Neural progenitor cell (in vitro differentiated cells): ENCODE measurements at regions not wholly inside any gene's neighbourhood (a gene's known extent, or its start where the extent isn't known, plus 50 kb on each side); places are given as distances from the start of the nearest gene placed in this dataset.

ENCODE experiments used
- DNase-seq: peaks from one replicate; pipeline ENCODE4 v3.0.0-alpha.2; 2016; ENCODE audit warnings: low spot score
- H2AFZ ChIP-seq: fragments of 200-600 bp; sonication (generic); replicated peaks from 2 replicates; pipeline ENCODE4 v1.6.1; 2016; ENCODE audit warnings: antibody characterized with exemption
- H3F3A ChIP-seq: fragments of 200-600 bp; sonication (generic); 2 replicates; pipeline ENCODE4 v1.6.1; 2016; ENCODE audit warnings: antibody characterized with exemption, low read depth
- H3K27ac ChIP-seq: fragments of 200-600 bp; sonication (generic); 2 replicates; pipeline ENCODE4 v1.5.1; 2016; ENCODE audit warnings: mild to moderate bottlenecking
- H3K27me3 ChIP-seq: fragments of 200-600 bp; sonication (generic); 2 replicates; pipeline ENCODE4 v1.6.1; 2016; ENCODE audit warnings: mild to moderate bottlenecking, moderate library complexity
- H3K36me3 ChIP-seq: fragments of 200-600 bp; sonication (generic); 2 replicates; pipeline ENCODE4 v1.5.1; 2016
- H3K4me1 ChIP-seq: fragments of 200-600 bp; sonication (generic); 2 replicates; pipeline ENCODE4 v1.6.1; 2016; ENCODE audit warnings: mixed run types
- H3K4me2 ChIP-seq: fragments of 200-600 bp; sonication (generic); 2 replicates; pipeline ENCODE4 v1.6.1; 2016
- H3K4me3 ChIP-seq: fragments of 200-600 bp; sonication (generic); 2 replicates; pipeline ENCODE4 v1.5.1; 2016
- H3K79me2 ChIP-seq: fragments of 200-600 bp; sonication (generic); 2 replicates; pipeline ENCODE4 v1.6.1; 2016; ENCODE audit warnings: low read depth
- H3K9ac ChIP-seq: fragments of 200-600 bp; sonication (generic); 2 replicates; pipeline ENCODE4 v1.6.1; 2016
- H3K9me3 ChIP-seq: fragments of 200-600 bp; sonication (generic); 2 replicates; pipeline ENCODE4 v1.5.1; 2016; ENCODE audit warnings: low read depth
- H4K20me1 ChIP-seq: fragments of 200-600 bp; sonication (generic); 2 replicates; pipeline ENCODE4 v1.6.1; 2016; ENCODE audit warnings: low read depth
- H3K27ac Mint-ChIP-seq: 3 replicates; pipeline ENCODE4 v1.8.0; 2021; ENCODE audit warnings: mixed read lengths
- H3K27me3 Mint-ChIP-seq: 2 replicates; pipeline ENCODE4 v1.8.0; 2022; ENCODE audit warnings: low read depth, mild to moderate bottlenecking, inconsistent platforms, moderate library complexity, mixed read lengths; ENCODE audit not compliant: insufficient read depth
- H3K36me3 Mint-ChIP-seq: 3 replicates; pipeline ENCODE4 v1.8.0; 2021; ENCODE audit warnings: mixed read lengths
- H3K4me1 Mint-ChIP-seq: 3 replicates; pipeline ENCODE4 v1.8.0; 2021; ENCODE audit warnings: mixed read lengths
- H3K4me3 Mint-ChIP-seq: 3 replicates; pipeline ENCODE4 v1.8.0; 2021; ENCODE audit warnings: mild to moderate bottlenecking, moderate library complexity, mixed read lengths
- H3K9me3 Mint-ChIP-seq: 3 replicates; pipeline ENCODE4 v1.8.0; 2020; ENCODE audit warnings: mixed read lengths
- EZH2 ChIP-seq: fragments of 200-600 bp; sonication (generic); IDR thresholded peaks from 2 replicates; pipeline ENCODE4 v1.6.1; 2017; ENCODE audit warnings: antibody characterized with exemption, mild to moderate bottlenecking, moderate library complexity
- EZH2phosphoT487 ChIP-seq: fragments of 200-600 bp; sonication (generic); IDR thresholded peaks from 2 replicates; pipeline ENCODE4 v1.6.1; 2017; ENCODE audit warnings: antibody characterized with exemption
- TF ChIP-seq, protein P1 (sequence below): fragments of 200-600 bp; sonication (generic); IDR thresholded peaks from 2 replicates; pipeline ENCODE4 v1.5.1; 2017; ENCODE audit warnings: antibody characterized with exemption, mild to moderate bottlenecking

DNA sequence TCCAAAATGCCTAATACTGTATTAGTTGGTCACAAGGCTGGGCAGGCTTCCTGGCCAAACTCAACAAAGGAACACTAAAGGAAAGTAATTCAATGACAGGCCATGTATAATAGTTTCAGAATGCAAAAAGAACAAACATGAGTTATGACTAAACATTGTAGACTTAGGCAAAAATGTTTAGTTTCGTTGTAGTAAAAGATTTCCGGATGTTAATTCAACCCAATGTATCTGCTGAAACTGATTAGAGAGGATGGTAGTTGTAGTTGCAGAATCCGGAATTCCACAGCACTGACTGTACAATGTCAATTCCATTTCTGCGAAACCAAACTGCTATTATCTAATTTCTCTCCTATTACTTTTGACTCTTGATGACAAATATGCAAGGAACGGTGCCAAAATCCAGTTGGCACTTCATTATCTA, 117.9 kb upstream of the FST start:
- H2AFZ ChIP-seq = no peak overlapping the region
- no peaks in the 10 kb centered on the region for H3K79me2 ChIP-seq
- no peaks in the 10 kb centered on the region for H3K4me1 ChIP-seq
- no peaks in the 10 kb centered on the region for H4K20me1 ChIP-seq
- no peak for DNase-seq
- Mint-ChIP-seq H3K27me3 (no peaks in the 10 kb centered on the region), H3K4me3 (no peak overlapping the region), H3K9me3 (no peaks in the 10 kb centered on the region), H3K4me1 (peaks cover 4% of the 10 kb centered on the region), H3K36me3 (no peaks in the 10 kb centered on the region), H3K27ac (no peak overlapping the region)
- no peak overlapping the region for H3K9ac ChIP-seq
- H3K9me3 ChIP-seq = no peaks in the 10 kb centered on the region
- TF ChIP-seq, protein P1, sequence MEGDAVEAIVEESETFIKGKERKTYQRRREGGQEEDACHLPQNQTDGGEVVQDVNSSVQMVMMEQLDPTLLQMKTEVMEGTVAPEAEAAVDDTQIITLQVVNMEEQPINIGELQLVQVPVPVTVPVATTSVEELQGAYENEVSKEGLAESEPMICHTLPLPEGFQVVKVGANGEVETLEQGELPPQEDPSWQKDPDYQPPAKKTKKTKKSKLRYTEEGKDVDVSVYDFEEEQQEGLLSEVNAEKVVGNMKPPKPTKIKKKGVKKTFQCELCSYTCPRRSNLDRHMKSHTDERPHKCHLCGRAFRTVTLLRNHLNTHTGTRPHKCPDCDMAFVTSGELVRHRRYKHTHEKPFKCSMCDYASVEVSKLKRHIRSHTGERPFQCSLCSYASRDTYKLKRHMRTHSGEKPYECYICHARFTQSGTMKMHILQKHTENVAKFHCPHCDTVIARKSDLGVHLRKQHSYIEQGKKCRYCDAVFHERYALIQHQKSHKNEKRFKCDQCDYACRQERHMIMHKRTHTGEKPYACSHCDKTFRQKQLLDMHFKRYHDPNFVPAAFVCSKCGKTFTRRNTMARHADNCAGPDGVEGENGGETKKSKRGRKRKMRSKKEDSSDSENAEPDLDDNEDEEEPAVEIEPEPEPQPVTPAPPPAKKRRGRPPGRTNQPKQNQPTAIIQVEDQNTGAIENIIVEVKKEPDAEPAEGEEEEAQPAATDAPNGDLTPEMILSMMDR = no peak
- TF ChIP-seq EZH2phosphoT487 (no peak), EZH2 (no peak)
- no peaks in the 10 kb centered on the region for H3K36me3 ChIP-seq
- H3K4me3 ChIP-seq = no peak overlapping the region
- no peak overlapping the region for H3K4me2 ChIP-seq
- no peaks in the 10 kb centered on the region for H3F3A ChIP-seq
- no peak overlapping the region for H3K27ac ChIP-seq
- H3K27me3 ChIP-seq = no peaks in the 10 kb centered on the region

GRCh38 chr5:53364061-53364460, 116.4 kb upstream of the FST start:
- H3K4me3 ChIP-seq = no peak overlapping the region
- Mint-ChIP-seq H3K9me3 (no peaks in the 10 kb centered on the region), H3K27ac (no peak overlapping the region), H3K4me3 (no peak overlapping the region), H3K4me1 (peaks cover 4% of the 10 kb centered on the region), H3K36me3 (no peaks in the 10 kb centered on the region), H3K27me3 (peaks cover 2% of the 10 kb centered on the region)
- no peak overlapping the region for H3K9ac ChIP-seq
- peak; percentile 11 for DNase-seq
- no peaks in the 10 kb centered on the region for H3K79me2 ChIP-seq
- no peaks in the 10 kb centered on the region for H3K27me3 ChIP-seq
- TF ChIP-seq EZH2phosphoT487 (no peak), EZH2 (no peak)
- TF ChIP-seq, protein P1 = no peak
- no peak overlapping the region for H3K27ac ChIP-seq
- H2AFZ ChIP-seq = peak overlapping the region; percentile 91
- H3K4me1 ChIP-seq = no peaks in the 10 kb centered on the region
- H3K9me3 ChIP-seq = no peaks in the 10 kb centered on the region
- no peaks in the 10 kb centered on the region for H4K20me1 ChIP-seq
- no peaks in the 10 kb centered on the region for H3K36me3 ChIP-seq
- no peaks in the 10 kb centered on the region for H3F3A ChIP-seq
- H3K4me2 ChIP-seq = no peak overlapping the region

DNA sequence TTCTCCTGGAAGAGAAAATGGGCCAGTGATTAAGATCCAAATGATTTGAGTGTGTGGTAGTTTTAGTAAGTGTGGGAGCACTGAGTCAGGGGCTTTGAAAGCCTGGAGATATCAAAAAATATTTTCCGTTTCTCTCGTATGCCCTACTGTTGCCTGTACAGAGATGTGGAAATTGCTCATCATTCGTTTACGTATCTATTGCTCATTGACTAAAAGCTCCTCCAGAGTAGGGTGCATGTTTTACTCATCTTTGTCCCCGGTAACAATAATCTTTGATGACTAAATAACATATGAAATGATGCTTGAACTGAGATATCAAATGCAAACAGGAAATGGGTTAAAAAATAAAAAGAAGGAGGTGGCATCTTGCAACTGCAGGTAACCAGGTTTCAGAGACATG, 114.2 kb upstream of the FST start:
- H3K4me3 ChIP-seq = no peak overlapping the region
- H3K4me2 ChIP-seq = no peak overlapping the region
- H3K9me3 ChIP-seq = no peaks in the 10 kb centered on the region
- H3K36me3 ChIP-seq = no peaks in the 10 kb centered on the region
- H3K9me3 Mint-ChIP-seq = no peaks in the 10 kb centered on the region
- TF ChIP-seq EZH2phosphoT487 (no peak), EZH2 (no peak)
- TF ChIP-seq, protein P1 = no peak
- H3K27me3 Mint-ChIP-seq = peaks cover 2% of the 10 kb centered on the region
- no peaks in the 10 kb centered on the region for H3K27me3 ChIP-seq
- no peak overlapping the region for H2AFZ ChIP-seq
- H3K36me3 Mint-ChIP-seq = no peaks in the 10 kb centered on the region
- no peaks in the 10 kb centered on the region for H3F3A ChIP-seq
- no peak overlapping the region for H3K27ac ChIP-seq
- H3K4me1 Mint-ChIP-seq = peaks cover 8% of the 10 kb centered on the region
- H3K4me1 ChIP-seq = no peaks in the 10 kb centered on the region
- no peaks in the 10 kb centered on the region for H3K79me2 ChIP-seq
- no peak for DNase-seq
- H3K4me3 Mint-ChIP-seq = no peak overlapping the region
- H3K9ac ChIP-seq = no peak overlapping the region
- H3K27ac Mint-ChIP-seq = no peak overlapping the region
- no peaks in the 10 kb centered on the region for H4K20me1 ChIP-seq

- Histone ChIP-seq H3F3A (no peaks in the 10 kb centered on the region), H3K36me3 (no peaks in the 10 kb centered on the region), H3K9ac (no peak overlapping the region), H3K4me1 (no peaks in the 10 kb centered on the region), H3K4me2 (no peak overlapping the region), H3K79me2 (no peaks in the 10 kb centered on the region), H4K20me1 (no peaks in the 10 kb centered on the region), H3K4me3 (no peak overlapping the region), H3K9me3 (no peaks in the 10 kb centered on the region), H3K27me3 (no peaks in the 10 kb centered on the region), H3K27ac (no peak overlapping the region), H2AFZ (no peak overlapping the region)
- no peaks in the 10 kb centered on the region for H3K36me3 Mint-ChIP-seq
- TF ChIP-seq EZH2 = no peak
- peaks cover 2% of the 10 kb centered on the region for H3K27me3 Mint-ChIP-seq
- no peak for DNase-seq
- no peak overlapping the region for H3K4me3 Mint-ChIP-seq
- peaks cover 8% of the 10 kb centered on the region for H3K4me1 Mint-ChIP-seq
- no peaks in the 10 kb centered on the region for H3K9me3 Mint-ChIP-seq
- no peak overlapping the region for H3K27ac Mint-ChIP-seq
Measured at GRCh38 chr5:53367727-53368126, 112.7 kb upstream of the FST start.
